Transverse colon (tissue), 4 donors: ENCODE measurements at regions not wholly inside any gene's neighbourhood (a gene's known extent, or its start where the extent isn't known, plus 50 kb on each side); places are given as distances from the start of the nearest gene placed in this dataset.

Experiments
- DNase-seq: peaks from one replicate; pipeline ENCODE4 v3.0.0-alpha.2; 2019
- H3K27ac ChIP-seq, 4 donors: fragments of 200-600 bp; sonication (generic); 2 replicates each; pipeline ENCODE4 v1.5.1; 2016 to 2018; ENCODE audit warnings: inconsistent platforms in 4 of 4
- H3K27me3 ChIP-seq: fragments of 200-600 bp; sonication (generic); 2 replicates; pipeline ENCODE4 v1.5.1; 2017; ENCODE audit warnings: inconsistent platforms
- H3K36me3 ChIP-seq, 4 donors: fragments of 200-600 bp; sonication (generic); 2 replicates each; pipeline ENCODE4 v1.5.1; 2017 to 2019; ENCODE audit warnings: inconsistent platforms in 4 of 4
- H3K4me1 ChIP-seq, 4 donors: fragments of 200-600 bp; sonication (generic); 2 replicates each; pipeline ENCODE4 v1.5.1; 2017 to 2020; ENCODE audit warnings: inconsistent platforms in 4 of 4
- H3K4me3 ChIP-seq, 4 donors: fragments of 200-600 bp; sonication (generic); 1 replicate in 1 of 4; 2 replicates in 3 of 4; pipeline versions ENCODE4 v1.5.1 to v1.6.1; 2017 to 2019; ENCODE audit warnings: inconsistent platforms in 4 of 4
- H3K9me3 ChIP-seq, 2 donors: fragments of 200-600 bp; sonication (generic); 2 replicates each; pipeline ENCODE4 v1.5.1; 2017 to 2019; ENCODE audit warnings: inconsistent platforms in 2 of 2
- CTCF ChIP-seq, 5 experiments: fragments of 200-600 bp in 3 of 5; fragments of 450-650 bp in 2 of 5; sonication (generic) in 3 of 5; IDR thresholded peaks; 1 replicate in 2 of 5; 2 replicates in 3 of 5; pipeline ENCODE4 v1.5.1; 2016 to 2017; ENCODE audit warnings: antibody characterized with exemption in 5 of 5, inconsistent platforms in 3 of 5, mild to moderate bottlenecking in 2 of 5, moderate library complexity in 1 of 5
- EP300 ChIP-seq: sonication (generic); formaldehyde crosslinking; IDR thresholded peaks from one replicate; pipeline ENCODE4 v1.6.1; 2017; ENCODE audit warnings: antibody characterized with exemption, low read depth
- POLR2A ChIP-seq: fragments of 450-650 bp; IDR thresholded peaks from one replicate; pipeline ENCODE4 v1.6.1; 2016; ENCODE audit warnings: antibody characterized with exemption, mild to moderate bottlenecking, moderate library complexity
- POLR2AphosphoS5 ChIP-seq, 3 donors: sonication (generic); formaldehyde crosslinking; IDR thresholded peaks; one replicate each; pipeline ENCODE4 v1.6.1; 2016; ENCODE audit warnings: antibody characterized with exemption in 3 of 3
- WGBS, 2 donors: methylation state at CpG; one replicate each; pipeline ENCODE4 v1.1.5; 2018; ENCODE audit warnings: low coverage in 1 of 2; 5-methylcytosine and 5-hydroxymethylcytosine counted together
- in situ Hi-C, 4 donors: fragments of 200-750 bp; cut with MboI; loops; one replicate each; pipeline versions ENCODE4 v1.15.0 to v1.15.1; 2017; ENCODE audit warnings: low sequenced_read_pairs in 3 of 4, low pct_ligation_motif_present in 1 of 4, low pct_unique_long_range_greater_than_20kb in 1 of 4
- intact Hi-C: fragments of 100-400 bp; cut with DNase I; formaldehyde crosslinking; loops from one replicate; pipeline ENCODE4 v1.15.1; 2023; ENCODE audit warnings: low total_unique reads

- Histone ChIP-seq H3K27me3 (peaks cover 4% of the 10 kb centered on the region), H3K36me3 (no peaks in the 10 kb centered on the region), H3K4me1 (no peaks in the 10 kb centered on the region), H3K27ac (no peak overlapping the region), H3K9me3 (no peaks in the 10 kb centered on the region), H3K4me3 (no peak overlapping the region)
- intact Hi-C loops (no loop called here), in situ Hi-C loops (no loop called here)
- TF ChIP-seq POLR2AphosphoS5 (IDR thresholded peaks at IDR 0.05), result no peak
- no peak for TF ChIP-seq CTCF (IDR thresholded peaks at IDR 0.05)
- no peak for TF ChIP-seq POLR2A
- TF ChIP-seq EP300, result no peak
- WGBS, 2 donors, result 8 to 21% methylated on average over 2 of the region's 2 CpGs
- no peak for DNase-seq
Observed at GRCh38 chr16:26772503-26772902, 294.2 kb upstream of the C16orf82 start.

GRCh38 chr16:26777821-26778220, 288.9 kb upstream of the C16orf82 start:
- TF ChIP-seq POLR2AphosphoS5 (IDR thresholded peaks at IDR 0.05), result no peak
- TF ChIP-seq EP300, result no peak
- TF ChIP-seq CTCF (IDR thresholded peaks at IDR 0.05), result no peak
- TF ChIP-seq POLR2A, result no peak
- intact Hi-C loops, result no loop called here
- no peak overlapping the region for H3K4me3 ChIP-seq

GRCh38 chr16:26787924-26788323, 278.8 kb upstream of the C16orf82 start:
- WGBS, 2 donors, result 42 to 46% methylated on average over 2 to 4 of the region's 4 CpGs
- intact Hi-C loops, result no loop called here

More at GRCh38 chr16:26777821-26778220, 288.9 kb upstream of the C16orf82 start:
- Histone ChIP-seq H3K27me3 (peaks cover 4% of the 10 kb centered on the region), H3K9me3 (no peaks in the 10 kb centered on the region), H3K4me1 (no peaks in the 10 kb centered on the region), H3K27ac (no peak overlapping the region), H3K36me3 (no peaks in the 10 kb centered on the region)
- WGBS, 2 donors, result 79% methylated on average over 4 of the region's 4 CpGs; no CpG with 5 or more reads in 1 of the 2 donors
- DNase-seq, result no peak
- in situ Hi-C loops, result no loop called here

GRCh38 chr16:26791169-26791568, 275.6 kb upstream of the C16orf82 start:
- H3K27me3 ChIP-seq, result no peaks in the 10 kb centered on the region
- H3K27ac ChIP-seq, result no peak overlapping the region
- no peak for DNase-seq
- WGBS, 2 donors, result 36 to 52% methylated on average over 4 to 6 of the region's 6 CpGs
- in situ Hi-C loops, result no loop called here
- TF ChIP-seq CTCF (IDR thresholded peaks at IDR 0.05) (no peak), POLR2AphosphoS5 (IDR thresholded peaks at IDR 0.05) (no peak), EP300 (no peak), POLR2A (no peak)
- intact Hi-C loops, result no loop called here
- no peaks in the 10 kb centered on the region for H3K9me3 ChIP-seq
- no peak overlapping the region for H3K4me3 ChIP-seq
- H3K36me3 ChIP-seq, result no peaks in the 10 kb centered on the region
- no peaks in the 10 kb centered on the region for H3K4me1 ChIP-seq

More at GRCh38 chr16:26787924-26788323, 278.8 kb upstream of the C16orf82 start:
- H3K4me3 ChIP-seq, result no peak overlapping the region
- H3K9me3 ChIP-seq, result no peaks in the 10 kb centered on the region
- no peak for DNase-seq
- in situ Hi-C loops, result no loop called here
- H3K4me1 ChIP-seq, result no peaks in the 10 kb centered on the region
- H3K27me3 ChIP-seq, result no peaks in the 10 kb centered on the region
- no peak overlapping the region for H3K27ac ChIP-seq
- no peaks in the 10 kb centered on the region for H3K36me3 ChIP-seq
- TF ChIP-seq POLR2A (no peak), POLR2AphosphoS5 (IDR thresholded peaks at IDR 0.05) (no peak), EP300 (no peak), CTCF (IDR thresholded peaks at IDR 0.05) (no peak)
